IPS-15b (cell line): ENCODE measurements at regions not wholly inside any gene's neighbourhood (a gene's known extent, or its start where the extent isn't known, plus 50 kb on each side); places are given as distances from the start of the nearest gene placed in this dataset.

Source experiments
- H3K27me3 ChIP-seq: one replicate; pipeline ENCODE4 v1.6.1; 2013; ENCODE audit warnings: low read length; ENCODE audit not compliant: control insufficient read depth, insufficient read depth
- H3K36me3 ChIP-seq: one replicate; pipeline ENCODE4 v1.6.1; 2013; ENCODE audit warnings: low read length; ENCODE audit not compliant: control insufficient read depth, insufficient read depth
- H3K4me1 ChIP-seq: one replicate; pipeline ENCODE4 v1.6.1; 2013; ENCODE audit warnings: mild to moderate bottlenecking, low read length; ENCODE audit not compliant: control insufficient read depth, insufficient read depth
- H3K4me3 ChIP-seq: one replicate; pipeline ENCODE4 v1.5.1; 2013; ENCODE audit warnings: low read depth, low read length
- H3K9ac ChIP-seq: one replicate; pipeline ENCODE4 v1.6.1; 2013; ENCODE audit warnings: low read depth, mild to moderate bottlenecking, low read length
- H3K9me3 ChIP-seq: one replicate; pipeline ENCODE4 v1.6.1; 2013; ENCODE audit warnings: mild to moderate bottlenecking, low read length; ENCODE audit not compliant: control insufficient read depth, insufficient read depth

DNA sequence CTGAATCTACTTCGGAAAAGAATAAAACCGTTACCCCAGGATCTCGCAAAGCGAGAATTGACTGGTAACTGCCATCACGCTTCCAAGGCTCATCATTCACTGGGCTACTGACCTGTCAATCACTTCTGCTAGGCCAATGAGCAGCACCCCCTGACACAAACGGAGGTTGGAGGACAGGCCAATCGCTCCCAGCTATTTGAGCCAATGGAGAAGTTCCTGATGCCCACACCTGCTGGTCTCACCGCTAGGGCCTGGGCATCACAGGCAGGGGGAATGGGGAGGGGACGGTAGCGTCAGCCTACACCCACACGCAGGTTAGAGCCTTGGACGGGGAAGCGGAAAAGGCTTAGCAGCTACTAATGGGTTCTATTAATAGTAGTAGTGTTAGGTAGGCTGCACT is 56.7 kb upstream of the CHST1 start:
- H3K4me3 ChIP-seq: peak overlapping the region; percentile 36
- H3K9ac ChIP-seq: no peak overlapping the region
- no peaks in the 10 kb centered on the region for H3K9me3 ChIP-seq
- peaks cover 2% of the 10 kb centered on the region for H3K4me1 ChIP-seq
- H3K27me3 ChIP-seq: peaks cover 7% of the 10 kb centered on the region
- H3K36me3 ChIP-seq: no peaks in the 10 kb centered on the region

DNA sequence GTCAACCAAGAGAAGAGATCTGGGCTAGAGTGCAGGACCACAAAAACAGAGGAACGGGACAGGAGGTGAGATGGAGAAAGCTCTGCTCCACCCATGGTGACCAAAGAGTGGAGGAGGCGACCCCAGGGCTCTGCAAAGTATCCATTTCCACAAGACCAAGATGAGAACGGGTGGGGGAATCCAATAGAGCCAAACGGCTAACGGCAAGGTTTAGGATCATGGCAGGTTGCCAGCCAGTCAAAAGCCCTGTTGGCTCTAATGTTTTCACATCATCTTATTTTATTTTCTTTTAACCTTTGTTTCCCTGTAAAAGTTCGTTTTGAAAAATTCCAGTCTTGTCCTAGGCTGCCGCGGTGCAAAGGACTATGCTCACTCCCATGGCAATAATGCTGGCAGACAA is 52.1 kb upstream of the CHST1 start:
- peaks cover 10% of the 10 kb centered on the region for H3K27me3 ChIP-seq
- no peak overlapping the region for H3K4me3 ChIP-seq
- no peaks in the 10 kb centered on the region for H3K9me3 ChIP-seq
- H3K4me1 ChIP-seq: no peaks in the 10 kb centered on the region
- H3K9ac ChIP-seq: no peak overlapping the region
- no peaks in the 10 kb centered on the region for H3K36me3 ChIP-seq

DNA sequence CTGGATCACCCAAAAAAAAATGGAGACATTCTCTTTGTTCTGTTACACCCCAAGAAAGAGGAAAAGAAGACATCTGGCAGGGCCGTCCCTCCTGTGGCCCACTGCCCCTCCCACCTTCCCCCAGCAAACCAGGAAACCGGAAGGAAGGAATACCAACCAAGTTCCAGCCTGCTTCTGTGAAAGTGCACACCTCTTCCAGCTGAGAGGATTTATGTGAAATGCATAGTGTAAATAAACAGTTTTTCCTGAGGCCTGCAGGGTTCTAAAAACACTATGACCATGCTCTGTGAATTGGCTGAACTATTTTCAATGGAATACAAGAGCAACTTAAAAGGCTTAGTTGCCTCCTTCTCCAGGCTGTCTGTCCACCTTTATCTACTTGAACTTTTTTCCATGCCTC is 50.0 kb upstream of the CHST1 start:
- H3K4me3 ChIP-seq: no peak overlapping the region
- no peaks in the 10 kb centered on the region for H3K9me3 ChIP-seq
- H3K4me1 ChIP-seq: no peaks in the 10 kb centered on the region
- H3K36me3 ChIP-seq: no peaks in the 10 kb centered on the region
- peaks cover 7% of the 10 kb centered on the region for H3K27me3 ChIP-seq
- no peak overlapping the region for H3K9ac ChIP-seq
